ENCODE measurements at regions not wholly inside any gene's neighbourhood (a gene's known extent, or its start where the extent isn't known, plus 50 kb on each side); places are given as distances from the start of the nearest gene placed in this dataset.
"Not testable (repeated sequence)": the region's sequence is repeated elsewhere in the genome, so short reads cannot be mapped to it uniquely, and the experiment has no call there.

GRCh38 chr3:172579753-172580152 is 56.5 kb upstream of the TNFSF10 start:
- ATAC-seq; H3K27ac ChIP-seq (ENCODE audit: extremely low read length, insufficient read depth, low read length); BruUV-seq (replicated peaks); H3K9me3 ChIP-seq (ENCODE audit: low read length); in situ Hi-C loops (cut with HindIII; ENCODE audit: extremely low pct_ligation_motif_present, low pct_unique_long_range_greater_than_20kb); CTCF ChIA-PET (ENCODE audit: low intra/inter-chr PET ratio, low total read pairs); H3K79me2 ChIP-seq (ENCODE audit: insufficient read depth, low read length); H3K4me2 ChIP-seq (ENCODE audit: low read depth, low read length); H3K9ac ChIP-seq (ENCODE audit: insufficient read depth, low read depth, low read length); H3K36me3 ChIP-seq (replicated peaks in 1 of 2; ENCODE audit: control insufficient read depth in 1 of 2, insufficient read depth in 2 of 2, low read length in 2 of 2); H4K20me1 ChIP-seq (ENCODE audit: insufficient read depth, low read length); POLR2A ChIA-PET; H2AFZ ChIP-seq (ENCODE audit: low read length); DNase-seq (ENCODE audit: low spot score); FAIRE-seq; H3K4me3 ChIP-seq (replicated peaks in 1 of 3; ENCODE audit: insufficient read depth in 1 of 3, low read depth in 2 of 3, low read length in 3 of 3); H3K27me3 ChIP-seq (ENCODE audit: control insufficient read depth in 1 of 2, insufficient read depth in 2 of 2, low read length in 2 of 2); intact Hi-C loops (cut with micrococcal nuclease; ENCODE audit: unreplicated experiment): not testable (repeated sequence)
- 51% methylated on average over 3 of the region's 3 CpGs for WGBS (ENCODE audit: low lambda C conversion rate)
- peaks cover 25% of the 10 kb centered on the region for H3K4me1 ChIP-seq (ENCODE audit: insufficient read depth, low read length)
- TF ChIP-seq HNF4A (CRISPR knock-in tag; IDR thresholded peaks at IDR 0.05) (peak; percentile 39; the same call in 1 of the 2 replicates), POGZ (CRISPR knock-in tag; IDR thresholded peaks at IDR 0.05) (0 out of 2 replicates have a peak, but pooled peaks have one; percentile 31)

GRCh38 chr3:172578714-172579113 is 55.5 kb upstream of the TNFSF10 start:
- H3K36me3 ChIP-seq (replicated peaks in 1 of 2; ENCODE audit: control insufficient read depth in 1 of 2, insufficient read depth in 2 of 2, low read length in 2 of 2); intact Hi-C loops (cut with micrococcal nuclease; ENCODE audit: unreplicated experiment); H3K27me3 ChIP-seq (ENCODE audit: control insufficient read depth in 1 of 2, insufficient read depth in 2 of 2, low read length in 2 of 2); BruUV-seq (replicated peaks); H3K4me3 ChIP-seq (replicated peaks in 1 of 3; ENCODE audit: insufficient read depth in 1 of 3, low read depth in 2 of 3, low read length in 3 of 3); POLR2A ChIA-PET; ATAC-seq; H3K9ac ChIP-seq (ENCODE audit: insufficient read depth, low read depth, low read length); H3K9me3 ChIP-seq (ENCODE audit: low read length); CTCF ChIA-PET (ENCODE audit: low intra/inter-chr PET ratio, low total read pairs); in situ Hi-C loops (cut with HindIII; ENCODE audit: extremely low pct_ligation_motif_present, low pct_unique_long_range_greater_than_20kb); H2AFZ ChIP-seq (ENCODE audit: low read length); H3K4me2 ChIP-seq (ENCODE audit: low read depth, low read length); DNase-seq (ENCODE audit: low spot score); FAIRE-seq; H3K27ac ChIP-seq (ENCODE audit: extremely low read length, insufficient read depth, low read length); H4K20me1 ChIP-seq (ENCODE audit: insufficient read depth, low read length); H3K79me2 ChIP-seq (ENCODE audit: insufficient read depth, low read length): not testable (repeated sequence)
- 69% methylated on average over 1 of the region's 1 CpG for WGBS (ENCODE audit: low lambda C conversion rate)
- peaks cover 25% of the 10 kb centered on the region for H3K4me1 ChIP-seq (ENCODE audit: insufficient read depth, low read length)
